ENCODE measurements at regions not wholly inside any gene's neighbourhood (a gene's known extent, or its start where the extent isn't known, plus 50 kb on each side); places are given as distances from the start of the nearest gene placed in this dataset.
"Not testable (repeated sequence)": the region's sequence is repeated elsewhere in the genome, so short reads cannot be mapped to it uniquely, and the experiment has no call there.

DNA sequence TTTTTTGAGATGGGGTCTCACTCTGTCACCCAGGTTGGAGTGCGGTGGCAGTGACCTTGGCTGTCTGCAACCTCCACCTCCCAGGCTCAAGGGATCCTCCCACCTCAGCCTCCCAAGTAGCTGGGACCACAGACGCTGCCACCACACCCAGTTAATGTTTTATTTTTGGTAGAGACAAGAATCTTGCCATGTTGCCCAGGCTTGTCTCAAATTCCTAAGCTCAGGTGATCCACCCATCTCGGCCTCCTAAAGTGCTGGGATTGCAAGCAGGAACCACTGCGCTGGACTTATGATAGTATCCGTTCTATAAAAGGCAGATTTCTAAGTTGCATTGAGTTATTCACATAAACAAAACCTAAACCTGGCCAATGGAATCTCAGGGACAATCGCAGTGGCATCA is 321.1 kb upstream of the PRICKLE1 start (continued):
- no peak for TF ChIP-seq NRF1 (conservative IDR thresholded peaks at IDR 0.05; ENCODE audit: low read depth, low read length)

- H3K27me3 ChIP-seq (replicated peaks in 1 of 2; ENCODE audit: control insufficient read depth in 2 of 2, insufficient read depth in 2 of 2, low read length in 1 of 2) = no peaks in the 10 kb centered on the region
- WGBS (ENCODE audit: insufficient coverage, insufficient replicate concordance, low lambda C conversion rate, missing lambda C conversion rate) = 40% methylated on average over 6 of the region's 6 CpGs
- no peaks in the 10 kb centered on the region for H3K36me3 ChIP-seq (ENCODE audit: control insufficient read depth in 2 of 2, insufficient read depth in 2 of 2, low read length in 1 of 2)
- BruUV-seq (replicated peaks) = no TSS peak
- in situ Hi-C loops (cut with MboI) (no loop called here), intact Hi-C loops (cut with micrococcal nuclease; ENCODE audit: unreplicated experiment) (no loop called here)
- FAIRE-seq (no peak), DNase-seq (ENCODE audit: low read depth, low spot score) (no peak), ATAC-seq (no peak)
- POLR2A ChIA-PET = no interaction called here
- H3K4me2 ChIP-seq (ENCODE audit: control insufficient read depth, insufficient read depth) = no peak overlapping the region
- no peak for TF ChIP-seq CREB1 (IDR thresholded peaks at IDR 0.05; ENCODE audit: low read depth)
- no peak for TF ChIP-seq E2F8 (IDR thresholded peaks at IDR 0.05; ENCODE audit: low read depth, partially characterized antibody)
- no peak for TF ChIP-seq TBL1XR1 (IDR thresholded peaks at IDR 0.05; ENCODE audit: low read depth, low read length)
- TF ChIP-seq, protein P1, sequence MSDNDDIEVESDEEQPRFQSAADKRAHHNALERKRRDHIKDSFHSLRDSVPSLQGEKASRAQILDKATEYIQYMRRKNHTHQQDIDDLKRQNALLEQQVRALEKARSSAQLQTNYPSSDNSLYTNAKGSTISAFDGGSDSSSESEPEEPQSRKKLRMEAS (IDR thresholded peaks at IDR 0.05; ENCODE audit: low read depth, low read length) = no peak
- TF ChIP-seq, protein P2, sequence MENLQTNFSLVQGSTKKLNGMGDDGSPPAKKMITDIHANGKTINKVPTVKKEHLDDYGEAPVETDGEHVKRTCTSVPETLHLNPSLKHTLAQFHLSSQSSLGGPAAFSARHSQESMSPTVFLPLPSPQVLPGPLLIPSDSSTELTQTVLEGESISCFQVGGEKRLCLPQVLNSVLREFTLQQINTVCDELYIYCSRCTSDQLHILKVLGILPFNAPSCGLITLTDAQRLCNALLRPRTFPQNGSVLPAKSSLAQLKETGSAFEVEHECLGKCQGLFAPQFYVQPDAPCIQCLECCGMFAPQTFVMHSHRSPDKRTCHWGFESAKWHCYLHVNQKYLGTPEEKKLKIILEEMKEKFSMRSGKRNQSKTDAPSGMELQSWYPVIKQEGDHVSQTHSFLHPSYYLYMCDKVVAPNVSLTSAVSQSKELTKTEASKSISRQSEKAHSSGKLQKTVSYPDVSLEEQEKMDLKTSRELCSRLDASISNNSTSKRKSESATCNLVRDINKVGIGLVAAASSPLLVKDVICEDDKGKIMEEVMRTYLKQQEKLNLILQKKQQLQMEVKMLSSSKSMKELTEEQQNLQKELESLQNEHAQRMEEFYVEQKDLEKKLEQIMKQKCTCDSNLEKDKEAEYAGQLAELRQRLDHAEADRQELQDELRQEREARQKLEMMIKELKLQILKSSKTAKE (IDR thresholded peaks at IDR 0.05; ENCODE audit: low read depth, poor library complexity, severe bottlenecking) = no peak
- TF ChIP-seq ZNF384 (IDR thresholded peaks at IDR 0.05; ENCODE audit: borderline replicate concordance, low read depth, low read length) = no peak
- no peak for TF ChIP-seq SREBF1 (IDR thresholded peaks at IDR 0.05; ENCODE audit: low read length)
- TF ChIP-seq MEF2B (IDR thresholded peaks at IDR 0.05; ENCODE audit: partially characterized antibody, poor library complexity, severe bottlenecking) = no peak
- no peak for TF ChIP-seq TCF12 (IDR thresholded peaks at IDR 0.05; ENCODE audit: low read depth, low read length)
- no peak for TF ChIP-seq RELA (IDR thresholded peaks at IDR 0.05; ENCODE audit: borderline replicate concordance, partially characterized antibody)
- H3K4me1 ChIP-seq (ENCODE audit: control insufficient read depth, insufficient read depth, low read length) = no peaks in the 10 kb centered on the region
- no peaks in the 10 kb centered on the region for H3K79me2 ChIP-seq (ENCODE audit: control insufficient read depth, insufficient read depth, low read length)
- no peak overlapping the region for H3K4me3 ChIP-seq
- H3K27ac ChIP-seq (ENCODE audit: control insufficient read depth, insufficient read depth) = no peak overlapping the region
- H4K20me1 ChIP-seq (ENCODE audit: control insufficient read depth, insufficient read depth) = no peaks in the 10 kb centered on the region
- SMC1A ChIA-PET (ENCODE audit: uncharacterized antibody, unreplicated experiment) = no interaction called here
- H3K9ac ChIP-seq (ENCODE audit: control insufficient read depth, insufficient read depth, low read length) = no peak overlapping the region
- H2AFZ ChIP-seq (ENCODE audit: control insufficient read depth, low read depth, low read length) = no peak overlapping the region
- RAD21 ChIA-PET (ENCODE audit: unreplicated experiment) = no interaction called here
- CTCF ChIA-PET = no interaction called here
- H3K9me3 ChIP-seq (replicated peaks; ENCODE audit: control insufficient read depth, insufficient read depth, low read length) = no peaks in the 10 kb centered on the region
These were observed 319.2 kb upstream of the PRICKLE1 start for GRCh38 chr12:42908712-42909111.

GRCh38 chr12:42906801-42907200 is 317.3 kb upstream of the PRICKLE1 start:
- H3K4me2 ChIP-seq (ENCODE audit: control insufficient read depth, insufficient read depth); H3K4me3 ChIP-seq; H3K36me3 ChIP-seq (ENCODE audit: control insufficient read depth in 2 of 2, insufficient read depth in 2 of 2, low read length in 1 of 2); DNase-seq (ENCODE audit: low read depth, low spot score); H3K9ac ChIP-seq (ENCODE audit: control insufficient read depth, insufficient read depth, low read length); POLR2A ChIA-PET; H3K27me3 ChIP-seq (replicated peaks in 1 of 2; ENCODE audit: control insufficient read depth in 2 of 2, insufficient read depth in 2 of 2, low read length in 1 of 2); in situ Hi-C loops (cut with MboI); H3K9me3 ChIP-seq (replicated peaks; ENCODE audit: control insufficient read depth, insufficient read depth, low read length); H4K20me1 ChIP-seq (ENCODE audit: control insufficient read depth, insufficient read depth); H3K27ac ChIP-seq (ENCODE audit: control insufficient read depth, insufficient read depth); ATAC-seq; intact Hi-C loops (cut with micrococcal nuclease; ENCODE audit: unreplicated experiment); H3K4me1 ChIP-seq (ENCODE audit: control insufficient read depth, insufficient read depth, low read length); FAIRE-seq; BruUV-seq (replicated peaks); RAD21 ChIA-PET (ENCODE audit: unreplicated experiment); H3K79me2 ChIP-seq (ENCODE audit: control insufficient read depth, insufficient read depth, low read length); H2AFZ ChIP-seq (ENCODE audit: control insufficient read depth, low read depth, low read length): not testable (repeated sequence)
- ChIA-PET SMC1A (ENCODE audit: uncharacterized antibody, unreplicated experiment) (interaction anchor here (0.6 to 1.1 kb wide), 3 partner anchors 11 to 1205 kb away, joined by 3 read pairs; no protein-coding TSS in a partner anchor), CTCF (interaction anchor here (0.7 kb wide), 1 partner anchor 850 kb away, joined by 3 read pairs; no protein-coding TSS in a partner anchor)
- WGBS (ENCODE audit: insufficient coverage, insufficient replicate concordance, low lambda C conversion rate, missing lambda C conversion rate) = 12% methylated on average over 2 of the region's 2 CpGs

Data from GM12878 (cell line).